ENCODE measurements at regions not wholly inside any gene's neighbourhood (a gene's known extent, or its start where the extent isn't known, plus 50 kb on each side); places are given as distances from the start of the nearest gene placed in this dataset.

- TF ChIP-seq POLR2A (IDR thresholded peaks at IDR 0.05; ENCODE audit: extremely low read depth, insufficient read length): no peak
- TF ChIP-seq, protein P1, sequence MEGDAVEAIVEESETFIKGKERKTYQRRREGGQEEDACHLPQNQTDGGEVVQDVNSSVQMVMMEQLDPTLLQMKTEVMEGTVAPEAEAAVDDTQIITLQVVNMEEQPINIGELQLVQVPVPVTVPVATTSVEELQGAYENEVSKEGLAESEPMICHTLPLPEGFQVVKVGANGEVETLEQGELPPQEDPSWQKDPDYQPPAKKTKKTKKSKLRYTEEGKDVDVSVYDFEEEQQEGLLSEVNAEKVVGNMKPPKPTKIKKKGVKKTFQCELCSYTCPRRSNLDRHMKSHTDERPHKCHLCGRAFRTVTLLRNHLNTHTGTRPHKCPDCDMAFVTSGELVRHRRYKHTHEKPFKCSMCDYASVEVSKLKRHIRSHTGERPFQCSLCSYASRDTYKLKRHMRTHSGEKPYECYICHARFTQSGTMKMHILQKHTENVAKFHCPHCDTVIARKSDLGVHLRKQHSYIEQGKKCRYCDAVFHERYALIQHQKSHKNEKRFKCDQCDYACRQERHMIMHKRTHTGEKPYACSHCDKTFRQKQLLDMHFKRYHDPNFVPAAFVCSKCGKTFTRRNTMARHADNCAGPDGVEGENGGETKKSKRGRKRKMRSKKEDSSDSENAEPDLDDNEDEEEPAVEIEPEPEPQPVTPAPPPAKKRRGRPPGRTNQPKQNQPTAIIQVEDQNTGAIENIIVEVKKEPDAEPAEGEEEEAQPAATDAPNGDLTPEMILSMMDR (IDR thresholded peaks at IDR 0.05; ENCODE audit: low read depth, low read length): no peak
Observed at GRCh38 chr13:40087091-40088002, 431.9 kb downstream of the COG6 start.

All from NB4 (cell line).